ENCODE measurements at regions not wholly inside any gene's neighbourhood (a gene's known extent, or its start where the extent isn't known, plus 50 kb on each side); places are given as distances from the start of the nearest gene placed in this dataset.

GRCh38 chr7:10815546-10815945 is 158.1 kb upstream of the PHF14 start:
- TF ChIP-seq CTCF (IDR thresholded peaks at IDR 0.05; ENCODE audit: low read depth, low read length), result no peak

GRCh38 chr7:10821156-10821555 is 152.5 kb upstream of the PHF14 start:
- no peak for DNase-seq (ENCODE audit: extremely low read depth, low read depth)
- no peak for TF ChIP-seq CTCF (IDR thresholded peaks at IDR 0.05; ENCODE audit: low read depth, low read length)

More at GRCh38 chr7:10815546-10815945, 158.1 kb upstream of the PHF14 start:
- DNase-seq (ENCODE audit: extremely low read depth, low read depth), result no peak

- TF ChIP-seq CTCF (IDR thresholded peaks at IDR 0.05; ENCODE audit: low read depth, low read length), result no peak
- no peak for DNase-seq (ENCODE audit: extremely low read depth, low read depth)
These were observed 149.5 kb upstream of the PHF14 start for GRCh38 chr7:10824154-10824553.

- TF ChIP-seq CTCF (IDR thresholded peaks at IDR 0.05; ENCODE audit: low read depth, low read length), result no peak
These were observed 135.4 kb upstream of the PHF14 start for GRCh38 chr7:10838228-10838627.

GRCh38 chr7:10845225-10845624 is 128.4 kb upstream of the PHF14 start:
- no peak for TF ChIP-seq CTCF (IDR thresholded peaks at IDR 0.05; ENCODE audit: low read depth, low read length)
- no peak for DNase-seq (ENCODE audit: extremely low read depth, low read depth)

More at GRCh38 chr7:10838228-10838627, 135.4 kb upstream of the PHF14 start:
- no peak for DNase-seq (ENCODE audit: extremely low read depth, low read depth)

GRCh38 chr7:10855583-10855982 is 118.1 kb upstream of the PHF14 start:
- no peak for DNase-seq (ENCODE audit: extremely low read depth, low read depth)
- TF ChIP-seq CTCF (IDR thresholded peaks at IDR 0.05; ENCODE audit: low read depth, low read length), result no peak

- DNase-seq (ENCODE audit: extremely low read depth, low read depth), result no peak
- no peak for TF ChIP-seq CTCF (IDR thresholded peaks at IDR 0.05; ENCODE audit: low read depth, low read length)
These were observed 113.2 kb upstream of the PHF14 start for GRCh38 chr7:10860516-10860915.
